Smooth muscle cell (in vitro differentiated cells): ENCODE measurements at regions not wholly inside any gene's neighbourhood (a gene's known extent, or its start where the extent isn't known, plus 50 kb on each side); places are given as distances from the start of the nearest gene placed in this dataset.

Experiments
- DNase-seq: peaks from one replicate; lab custom pipeline; 2025; ENCODE audit not compliant: unreplicated experiment; lab: John Stamatoyannopoulos, UW
- H2AFZ ChIP-seq: fragments of 200-600 bp; sonication (generic); 2 replicates; pipeline ENCODE4 v1.6.0; 2016; ENCODE audit warnings: antibody characterized with exemption, low read depth, mild to moderate bottlenecking
- H3F3A ChIP-seq: fragments of 200-600 bp; sonication (generic); 2 replicates; pipeline ENCODE4 v1.6.0; 2017; ENCODE audit warnings: antibody characterized with exemption, low read depth
- H3K27ac ChIP-seq: fragments of 200-600 bp; sonication (generic); 2 replicates; pipeline ENCODE4 v1.5.1; 2016; ENCODE audit warnings: low read depth, mild to moderate bottlenecking
- H3K27me3 ChIP-seq: fragments of 200-600 bp; sonication (generic); 2 replicates; pipeline ENCODE4 v1.6.1; 2016; ENCODE audit warnings: low read depth, mild to moderate bottlenecking
- H3K36me3 ChIP-seq: fragments of 200-600 bp; sonication (generic); 2 replicates; pipeline ENCODE4 v1.5.1; 2016; ENCODE audit warnings: low read depth
- H3K4me1 ChIP-seq: fragments of 200-600 bp; sonication (generic); 2 replicates; pipeline ENCODE4 v1.5.1; 2016; ENCODE audit warnings: low read depth
- H3K4me2 ChIP-seq: fragments of 200-600 bp; sonication (generic); 2 replicates; pipeline ENCODE4 v1.6.0; 2016; ENCODE audit warnings: mild to moderate bottlenecking
- H3K4me3 ChIP-seq: fragments of 200-600 bp; sonication (generic); 2 replicates; pipeline ENCODE4 v1.5.1; 2016; ENCODE audit warnings: mild to moderate bottlenecking
- H3K79me2 ChIP-seq: fragments of 200-600 bp; sonication (generic); 2 replicates; pipeline ENCODE4 v1.6.0; 2016; ENCODE audit warnings: low read depth, mild to moderate bottlenecking
- H3K9ac ChIP-seq: fragments of 200-600 bp; sonication (generic); 2 replicates; pipeline ENCODE4 v1.6.0; 2016; ENCODE audit warnings: low read depth
- H3K9me3 ChIP-seq: fragments of 200-600 bp; sonication (generic); replicated peaks from 2 replicates; pipeline ENCODE4 v1.5.1; 2016; ENCODE audit warnings: low read depth
- H4K20me1 ChIP-seq: fragments of 200-600 bp; sonication (generic); 2 replicates; pipeline ENCODE4 v1.6.0; 2016; ENCODE audit warnings: low read depth
- CTCF ChIP-seq: fragments of 200-600 bp; sonication (generic); IDR thresholded peaks from 2 replicates; pipeline ENCODE4 v1.5.1; 2017; ENCODE audit warnings: borderline replicate concordance, mild to moderate bottlenecking, antibody characterized with exemption; ENCODE audit not compliant: insufficient read depth, poor library complexity, severe bottlenecking
- WGBS: methylation state at CpG from one replicate; pipeline ENCODE4 v1.1.7; 2016; ENCODE audit warnings: low lambda C conversion rate; 5-methylcytosine and 5-hydroxymethylcytosine counted together

GRCh38 chr10:113450046-113450804 lies 102.6 kb upstream of the HABP2 start:
- Histone ChIP-seq H3K4me1 (no peaks in the 10 kb centered on the region), H2AFZ (no peak overlapping the region), H3K9ac (no peak overlapping the region), H3K4me3 (no peak overlapping the region), H4K20me1 (no peaks in the 10 kb centered on the region), H3K4me2 (no peak overlapping the region), H3K27me3 (peaks cover 42% of the 10 kb centered on the region), H3K27ac (peak overlapping the region; percentile 3), H3K36me3 (no peaks in the 10 kb centered on the region), H3K9me3 (no peaks in the 10 kb centered on the region), H3K79me2 (no peaks in the 10 kb centered on the region), H3F3A (no peaks in the 10 kb centered on the region)
- DNase-seq = no peak
- TF ChIP-seq CTCF = no peak
- WGBS = 72% methylated on average over 9 of the region's 9 CpGs

- Histone ChIP-seq H3K4me1 (no peaks in the 10 kb centered on the region), H3K4me3 (no peak overlapping the region), H3K27me3 (peaks cover 42% of the 10 kb centered on the region), H3K4me2 (no peak overlapping the region), H3K79me2 (no peaks in the 10 kb centered on the region), H3K9ac (no peak overlapping the region), H3K9me3 (no peaks in the 10 kb centered on the region), H2AFZ (no peak overlapping the region), H3F3A (no peaks in the 10 kb centered on the region), H3K36me3 (no peaks in the 10 kb centered on the region), H3K27ac (no peak overlapping the region), H4K20me1 (no peaks in the 10 kb centered on the region)
- DNase-seq = no peak
- TF ChIP-seq CTCF = no peak
- 84% methylated on average over 1 of the region's 1 CpG for WGBS
These were observed 101.9 kb upstream of the HABP2 start for GRCh38 chr10:113450906-113451305.

GRCh38 chr10:113452146-113452845 lies 100.6 kb upstream of the HABP2 start:
- no peak for TF ChIP-seq CTCF
- DNase-seq = no peak
- Histone ChIP-seq H4K20me1 (no peaks in the 10 kb centered on the region), H3K4me1 (no peaks in the 10 kb centered on the region), H3K27ac (no peak overlapping the region), H3K9ac (no peak overlapping the region), H2AFZ (no peak overlapping the region), H3F3A (no peaks in the 10 kb centered on the region), H3K79me2 (no peaks in the 10 kb centered on the region), H3K4me2 (no peak overlapping the region), H3K4me3 (no peak overlapping the region), H3K9me3 (no peaks in the 10 kb centered on the region), H3K27me3 (peaks cover 36% of the 10 kb centered on the region), H3K36me3 (no peaks in the 10 kb centered on the region)
- WGBS = 86% methylated on average over 5 of the region's 5 CpGs
